GM12874 (cell line): ENCODE measurements at regions not wholly inside any gene's neighbourhood (a gene's known extent, or its start where the extent isn't known, plus 50 kb on each side); places are given as distances from the start of the nearest gene placed in this dataset.

Experiments
- CTCF ChIP-seq: IDR thresholded peaks from 2 replicates; pipeline ENCODE4 v1.5.1; 2011; ENCODE audit warnings: low read depth, mild to moderate bottlenecking, control low read depth, low read length, moderate library complexity; ENCODE audit not compliant: insufficient read depth

DNA sequence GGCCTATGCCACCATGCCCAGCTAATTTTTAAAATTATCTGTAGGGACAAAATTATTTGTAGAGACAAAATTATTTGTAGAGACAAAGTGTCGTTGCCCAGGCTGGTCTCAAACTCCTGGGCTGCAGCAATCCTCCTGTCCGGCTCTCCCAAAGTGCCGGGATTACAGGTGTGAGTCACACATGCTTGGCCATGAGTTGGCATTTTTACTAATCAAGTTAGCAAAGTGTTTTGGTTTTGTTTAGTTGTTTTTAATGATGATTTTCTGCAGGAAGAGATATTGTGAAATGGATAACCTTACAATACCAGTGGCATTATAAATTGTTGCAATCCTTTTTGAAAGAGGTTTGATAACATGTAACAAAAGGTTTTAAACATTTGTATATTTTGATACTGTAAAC, 65.3 kb upstream of the MAGI3 start:
- no peak for TF ChIP-seq CTCF

GRCh38 chr1:113326976-113327375, 63.3 kb upstream of the MAGI3 start:
- TF ChIP-seq CTCF = no peak

DNA sequence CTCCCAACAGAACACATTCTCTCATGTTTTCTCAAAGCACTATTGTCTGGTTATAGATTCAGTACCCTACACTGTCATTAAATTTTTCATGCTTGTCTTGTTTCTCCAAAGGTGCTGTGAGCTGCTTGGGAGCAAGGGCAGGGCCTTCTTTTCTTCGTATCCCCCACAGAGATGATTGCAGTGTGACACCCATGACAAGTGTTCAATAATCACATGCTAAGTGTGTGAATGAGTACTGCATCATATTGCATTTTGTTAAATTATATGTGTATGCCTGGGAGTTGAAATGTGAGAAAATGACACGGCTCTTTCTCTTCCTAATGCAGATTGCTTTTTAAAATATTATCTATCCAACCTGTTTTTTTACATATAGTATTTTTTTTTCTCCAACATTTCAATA, 57.3 kb upstream of the MAGI3 start:
- TF ChIP-seq CTCF = no peak

DNA sequence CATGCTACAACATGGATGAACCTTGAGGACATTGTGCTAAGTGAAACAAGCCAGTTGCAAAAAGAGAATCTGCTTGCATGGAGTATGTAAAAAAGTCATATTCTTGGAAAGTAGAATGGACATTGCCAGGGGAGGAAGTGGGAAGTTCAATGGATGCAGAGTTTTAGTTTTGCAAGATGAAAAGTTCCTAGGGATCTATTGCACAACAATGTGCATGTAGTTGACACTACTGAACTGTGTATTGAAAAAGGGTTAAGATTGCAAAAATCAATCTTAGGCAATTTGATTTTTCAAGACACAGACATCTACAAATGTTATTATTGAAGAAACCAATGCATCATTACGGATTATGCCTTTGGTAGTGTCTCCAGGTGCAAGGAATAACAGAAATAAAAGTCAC, 50.3 kb upstream of the MAGI3 start:
- no peak for TF ChIP-seq CTCF
